Bronchial epithelial cell (primary cell): ENCODE measurements at regions not wholly inside any gene's neighbourhood (a gene's known extent, or its start where the extent isn't known, plus 50 kb on each side); places are given as distances from the start of the nearest gene placed in this dataset.

Source experiments
- DNase-seq: peaks from one replicate; pipeline ENCODE4 v3.0.0-alpha.2; 2010; ENCODE audit warnings: low read depth
- FAIRE-seq: peaks from 2 replicates; lab custom pipeline; 2011; peaks lifted over from hg19 to GRCh38; lab: Jason Lieb, UNC
- H3K27me3 ChIP-seq: 2 replicates; pipeline ENCODE4 v1.5.1; 2011; ENCODE audit warnings: low read length; ENCODE audit not compliant: control insufficient read depth, insufficient read depth
- H3K36me3 ChIP-seq: 2 replicates; pipeline ENCODE4 v1.5.1; 2011; ENCODE audit warnings: low read length; ENCODE audit not compliant: control insufficient read depth, insufficient read depth
- H3K4me3 ChIP-seq: 2 replicates; pipeline ENCODE4 v1.5.1; 2011; ENCODE audit warnings: mild to moderate bottlenecking, low read depth, low read length, control low read depth
- TF ChIP-seq, protein P1 (sequence below): IDR thresholded peaks from 2 replicates; pipeline ENCODE4 v1.5.1; 2011; ENCODE audit warnings: mild to moderate bottlenecking, moderate library complexity, low read length, control low read depth, inconsistent platforms; ENCODE audit not compliant: insufficient read depth, severe bottlenecking

DNA sequence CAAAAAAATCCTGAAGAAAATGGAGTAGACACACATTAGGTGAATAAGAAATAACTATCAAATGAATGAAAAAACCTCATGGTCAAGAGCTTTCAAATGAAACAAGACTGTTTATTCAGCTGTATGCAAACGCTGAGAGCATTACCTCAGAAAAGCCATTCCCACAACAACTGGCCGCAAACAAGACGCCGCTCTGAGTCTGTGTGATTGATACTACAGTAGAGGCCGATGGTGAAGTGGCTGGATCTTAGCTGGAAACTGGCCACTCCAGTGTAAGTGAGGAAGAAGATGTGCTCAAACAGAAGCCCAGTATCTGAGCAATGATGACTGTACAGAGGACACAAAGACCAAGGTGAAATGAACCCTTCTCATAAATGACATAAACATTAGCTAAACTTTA lies 252.4 kb upstream of the GHITM start:
- Histone ChIP-seq H3K27me3 (no peaks in the 10 kb centered on the region), H3K4me3 (no peak overlapping the region), H3K36me3 (no peaks in the 10 kb centered on the region)
- FAIRE-seq = no peak
- peak; percentile 17 for DNase-seq
- TF ChIP-seq, protein P1, sequence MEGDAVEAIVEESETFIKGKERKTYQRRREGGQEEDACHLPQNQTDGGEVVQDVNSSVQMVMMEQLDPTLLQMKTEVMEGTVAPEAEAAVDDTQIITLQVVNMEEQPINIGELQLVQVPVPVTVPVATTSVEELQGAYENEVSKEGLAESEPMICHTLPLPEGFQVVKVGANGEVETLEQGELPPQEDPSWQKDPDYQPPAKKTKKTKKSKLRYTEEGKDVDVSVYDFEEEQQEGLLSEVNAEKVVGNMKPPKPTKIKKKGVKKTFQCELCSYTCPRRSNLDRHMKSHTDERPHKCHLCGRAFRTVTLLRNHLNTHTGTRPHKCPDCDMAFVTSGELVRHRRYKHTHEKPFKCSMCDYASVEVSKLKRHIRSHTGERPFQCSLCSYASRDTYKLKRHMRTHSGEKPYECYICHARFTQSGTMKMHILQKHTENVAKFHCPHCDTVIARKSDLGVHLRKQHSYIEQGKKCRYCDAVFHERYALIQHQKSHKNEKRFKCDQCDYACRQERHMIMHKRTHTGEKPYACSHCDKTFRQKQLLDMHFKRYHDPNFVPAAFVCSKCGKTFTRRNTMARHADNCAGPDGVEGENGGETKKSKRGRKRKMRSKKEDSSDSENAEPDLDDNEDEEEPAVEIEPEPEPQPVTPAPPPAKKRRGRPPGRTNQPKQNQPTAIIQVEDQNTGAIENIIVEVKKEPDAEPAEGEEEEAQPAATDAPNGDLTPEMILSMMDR = no peak

GRCh38 chr10:83892737-83893136 lies 246.6 kb upstream of the GHITM start:
- no peak for DNase-seq
- FAIRE-seq = no peak
- Histone ChIP-seq H3K4me3 (no peak overlapping the region), H3K27me3 (no peaks in the 10 kb centered on the region), H3K36me3 (no peaks in the 10 kb centered on the region)
- TF ChIP-seq, protein P1 = no peak

DNA sequence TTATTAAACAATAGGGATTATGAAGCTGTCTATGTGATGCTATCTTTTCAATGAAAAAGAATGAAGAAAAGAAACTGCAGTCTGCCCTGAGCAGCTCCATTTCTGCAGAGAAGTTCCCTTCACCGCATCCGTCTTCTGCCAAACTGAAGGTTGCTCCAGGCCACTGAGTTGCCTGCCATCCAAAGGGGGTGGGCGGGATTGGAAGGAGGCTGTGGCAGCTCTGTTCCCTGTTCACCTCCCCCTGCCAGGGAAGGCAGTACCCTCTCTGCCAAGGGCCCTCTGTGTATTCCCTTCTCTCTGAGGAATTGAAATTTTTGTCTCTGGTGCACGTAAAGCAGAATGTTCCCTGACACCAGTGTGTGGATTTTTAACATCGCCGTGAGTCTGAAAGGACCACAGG lies 243.1 kb upstream of the GHITM start:
- no peak overlapping the region for H3K4me3 ChIP-seq
- H3K27me3 ChIP-seq = no peaks in the 10 kb centered on the region
- DNase-seq = no peak
- FAIRE-seq = no peak
- TF ChIP-seq, protein P1 = no peak
- no peaks in the 10 kb centered on the region for H3K36me3 ChIP-seq

GRCh38 chr10:83897626-83898025 lies 241.7 kb upstream of the GHITM start:
- no peak overlapping the region for H3K4me3 ChIP-seq
- TF ChIP-seq, protein P1 = no peak
- no peak for FAIRE-seq
- DNase-seq = no peak
- no peaks in the 10 kb centered on the region for H3K27me3 ChIP-seq
- H3K36me3 ChIP-seq = no peaks in the 10 kb centered on the region

- TF ChIP-seq, protein P1 = no peak
- Histone ChIP-seq H3K36me3 (no peaks in the 10 kb centered on the region), H3K27me3 (no peaks in the 10 kb centered on the region), H3K4me3 (no peak overlapping the region)
- no peak for FAIRE-seq
- peak; percentile 69 for DNase-seq
Measured at GRCh38 chr10:83908506-83908905, 230.8 kb upstream of the GHITM start.

DNA sequence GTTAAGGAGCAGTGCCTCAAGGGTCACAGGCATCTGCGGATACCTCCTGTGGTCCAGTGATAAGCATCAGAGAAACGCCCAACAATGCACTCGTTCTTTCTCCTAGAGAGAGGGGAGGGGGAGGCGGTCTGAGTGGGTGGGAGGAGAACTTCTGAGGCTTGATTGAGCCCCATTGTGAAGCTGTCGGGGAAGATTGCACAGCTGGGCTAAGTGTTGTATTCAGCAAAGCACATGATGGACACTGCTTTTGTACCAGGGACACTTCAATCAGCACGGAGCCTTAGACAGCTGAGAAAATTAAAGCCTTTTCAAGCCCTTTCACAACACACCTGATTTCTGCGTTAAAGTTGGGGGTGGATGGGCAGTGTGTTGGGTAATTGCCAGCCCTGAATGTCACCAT lies 230.3 kb upstream of the GHITM start:
- TF ChIP-seq, protein P1 = no peak
- H3K27me3 ChIP-seq = no peaks in the 10 kb centered on the region
- DNase-seq (no peak), FAIRE-seq (no peak)
- no peak overlapping the region for H3K4me3 ChIP-seq
- H3K36me3 ChIP-seq = no peaks in the 10 kb centered on the region
